OCI-LY1 (cell line): ENCODE measurements at regions not wholly inside any gene's neighbourhood (a gene's known extent, or its start where the extent isn't known, plus 50 kb on each side); places are given as distances from the start of the nearest gene placed in this dataset.

Experiments used
- EZH2 ChIP-seq: fragments of 200-600 bp; sonication (generic), shearing (Covaris generic); IDR thresholded peaks from 2 replicates; pipeline ENCODE4 v1.8.0; 2017; ENCODE audit warnings: borderline replicate concordance, mixed run types, mild to moderate bottlenecking, antibody characterized with exemption, low read length, moderate library complexity, mixed read lengths
- TF ChIP-seq, protein P1 (sequence below): fragments of 200-600 bp; sonication (generic), shearing (Covaris generic); IDR thresholded peaks from 2 replicates; pipeline ENCODE4 v1.5.1; 2017; ENCODE audit warnings: mild to moderate bottlenecking, antibody characterized with exemption, low read length, moderate library complexity, mixed read lengths

DNA sequence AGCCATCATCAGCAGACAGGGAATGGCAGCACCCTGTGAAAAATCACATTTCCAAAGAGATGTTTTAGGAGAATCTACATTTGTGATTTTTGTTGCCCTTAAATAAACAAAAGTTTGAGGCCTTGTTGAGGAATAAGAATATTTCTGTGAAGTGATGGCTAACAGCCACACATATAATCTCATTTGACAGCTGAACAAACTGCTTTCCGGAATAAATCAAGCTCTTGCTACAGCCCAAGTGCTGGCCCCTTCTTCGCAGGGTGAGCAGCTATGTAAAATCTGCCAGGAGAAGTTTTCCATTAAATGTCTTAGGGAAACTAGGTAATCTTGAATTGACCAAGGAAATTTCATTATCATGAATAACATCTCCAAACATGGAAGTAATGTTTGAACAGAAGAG, 106.4 kb upstream of the GPM6B start:
- no peak for TF ChIP-seq EZH2
- TF ChIP-seq, protein P1, sequence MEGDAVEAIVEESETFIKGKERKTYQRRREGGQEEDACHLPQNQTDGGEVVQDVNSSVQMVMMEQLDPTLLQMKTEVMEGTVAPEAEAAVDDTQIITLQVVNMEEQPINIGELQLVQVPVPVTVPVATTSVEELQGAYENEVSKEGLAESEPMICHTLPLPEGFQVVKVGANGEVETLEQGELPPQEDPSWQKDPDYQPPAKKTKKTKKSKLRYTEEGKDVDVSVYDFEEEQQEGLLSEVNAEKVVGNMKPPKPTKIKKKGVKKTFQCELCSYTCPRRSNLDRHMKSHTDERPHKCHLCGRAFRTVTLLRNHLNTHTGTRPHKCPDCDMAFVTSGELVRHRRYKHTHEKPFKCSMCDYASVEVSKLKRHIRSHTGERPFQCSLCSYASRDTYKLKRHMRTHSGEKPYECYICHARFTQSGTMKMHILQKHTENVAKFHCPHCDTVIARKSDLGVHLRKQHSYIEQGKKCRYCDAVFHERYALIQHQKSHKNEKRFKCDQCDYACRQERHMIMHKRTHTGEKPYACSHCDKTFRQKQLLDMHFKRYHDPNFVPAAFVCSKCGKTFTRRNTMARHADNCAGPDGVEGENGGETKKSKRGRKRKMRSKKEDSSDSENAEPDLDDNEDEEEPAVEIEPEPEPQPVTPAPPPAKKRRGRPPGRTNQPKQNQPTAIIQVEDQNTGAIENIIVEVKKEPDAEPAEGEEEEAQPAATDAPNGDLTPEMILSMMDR = no peak
